Activated naive CD8-positive, alpha-beta T cell (primary cell): ENCODE measurements at regions not wholly inside any gene's neighbourhood (a gene's known extent, or its start where the extent isn't known, plus 50 kb on each side); places are given as distances from the start of the nearest gene placed in this dataset.

Source experiments
- H3K27ac Mint-ChIP-seq: one replicate; pipeline ENCODE4 v1.8.0; 2021; ENCODE audit warnings: mixed read lengths
- H3K27me3 Mint-ChIP-seq: one replicate; pipeline ENCODE4 v1.8.0; 2021; ENCODE audit warnings: mixed read lengths
- H3K36me3 Mint-ChIP-seq: one replicate; pipeline ENCODE4 v1.8.0; 2021; ENCODE audit warnings: mixed read lengths
- H3K4me1 Mint-ChIP-seq: one replicate; pipeline ENCODE4 v1.8.0; 2021; ENCODE audit warnings: low read depth, mixed read lengths
- H3K4me3 Mint-ChIP-seq: one replicate; pipeline ENCODE4 v1.8.0; 2021; ENCODE audit warnings: mild to moderate bottlenecking, mixed read lengths
- H3K9me3 Mint-ChIP-seq: one replicate; pipeline ENCODE4 v1.8.0; 2021; ENCODE audit warnings: low read depth, mixed read lengths

GRCh38 chr10:124259139-124259825 is 159.4 kb downstream of the OAT start:
- H3K27ac Mint-ChIP-seq = no peak overlapping the region

GRCh38 chr10:124257781-124258180 is 160.9 kb downstream of the OAT start:
- Mint-ChIP-seq H3K27ac (no peak overlapping the region), H3K36me3 (no peaks in the 10 kb centered on the region), H3K9me3 (no peaks in the 10 kb centered on the region), H3K4me3 (no peak overlapping the region), H3K4me1 (no peaks in the 10 kb centered on the region), H3K27me3 (no peaks in the 10 kb centered on the region)

More at GRCh38 chr10:124259139-124259825, 159.4 kb downstream of the OAT start:
- Mint-ChIP-seq H3K4me3 (no peak overlapping the region), H3K36me3 (no peaks in the 10 kb centered on the region), H3K4me1 (no peaks in the 10 kb centered on the region), H3K9me3 (no peaks in the 10 kb centered on the region), H3K27me3 (no peaks in the 10 kb centered on the region)

DNA sequence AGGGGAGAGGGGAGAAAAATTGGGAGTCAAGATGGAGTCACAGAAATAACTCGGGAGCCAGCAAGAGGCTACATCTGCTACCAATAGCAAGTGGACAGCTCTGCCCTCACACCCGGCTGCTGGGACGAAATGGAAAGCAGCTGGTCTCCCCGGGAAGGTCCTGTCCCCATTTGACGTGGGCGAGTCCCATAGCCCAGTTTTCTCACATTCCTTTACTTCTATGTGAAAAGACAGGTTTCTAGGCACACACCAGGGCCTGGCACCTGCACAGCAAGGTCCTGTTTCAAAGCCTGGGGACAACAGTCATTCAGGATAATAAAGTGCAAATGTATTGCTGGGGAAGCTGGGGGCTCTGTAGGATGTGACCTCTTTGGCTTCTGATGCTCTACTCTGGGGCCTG is 162.6 kb downstream of the OAT start:
- Mint-ChIP-seq H3K4me1 (no peaks in the 10 kb centered on the region), H3K27me3 (no peaks in the 10 kb centered on the region), H3K27ac (no peak overlapping the region), H3K9me3 (no peaks in the 10 kb centered on the region), H3K36me3 (no peaks in the 10 kb centered on the region), H3K4me3 (no peak overlapping the region)

GRCh38 chr10:124255556-124255955 is 162.2 kb upstream of the CHST15 start:
- Mint-ChIP-seq H3K4me3 (no peak overlapping the region), H3K27ac (no peak overlapping the region), H3K4me1 (no peaks in the 10 kb centered on the region), H3K36me3 (no peaks in the 10 kb centered on the region), H3K9me3 (no peaks in the 10 kb centered on the region), H3K27me3 (no peaks in the 10 kb centered on the region)

DNA sequence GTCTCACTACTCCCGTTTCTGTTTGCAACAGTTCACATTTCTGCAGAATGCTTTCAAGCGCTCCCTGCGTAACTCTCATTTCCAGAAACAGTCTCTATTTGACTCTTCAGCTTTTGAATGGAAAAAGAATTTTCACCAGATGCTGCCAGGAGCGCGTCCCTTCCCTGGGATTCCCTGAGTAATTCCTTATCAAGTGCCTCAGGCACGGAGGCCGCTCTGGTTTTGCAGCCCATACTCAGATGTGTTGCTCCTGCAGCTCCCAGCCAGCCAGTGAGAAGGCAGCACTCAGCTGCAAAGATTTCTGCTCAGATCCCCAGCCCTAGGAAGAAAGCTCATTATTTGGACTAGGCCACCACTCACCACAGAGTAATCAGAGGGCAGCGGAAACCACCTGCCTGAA is 161.1 kb upstream of the CHST15 start:
- H3K27me3 Mint-ChIP-seq = no peaks in the 10 kb centered on the region
- H3K4me3 Mint-ChIP-seq = no peak overlapping the region
- no peaks in the 10 kb centered on the region for H3K36me3 Mint-ChIP-seq
- no peak overlapping the region for H3K27ac Mint-ChIP-seq
- no peaks in the 10 kb centered on the region for H3K4me1 Mint-ChIP-seq
- H3K9me3 Mint-ChIP-seq = no peaks in the 10 kb centered on the region

DNA sequence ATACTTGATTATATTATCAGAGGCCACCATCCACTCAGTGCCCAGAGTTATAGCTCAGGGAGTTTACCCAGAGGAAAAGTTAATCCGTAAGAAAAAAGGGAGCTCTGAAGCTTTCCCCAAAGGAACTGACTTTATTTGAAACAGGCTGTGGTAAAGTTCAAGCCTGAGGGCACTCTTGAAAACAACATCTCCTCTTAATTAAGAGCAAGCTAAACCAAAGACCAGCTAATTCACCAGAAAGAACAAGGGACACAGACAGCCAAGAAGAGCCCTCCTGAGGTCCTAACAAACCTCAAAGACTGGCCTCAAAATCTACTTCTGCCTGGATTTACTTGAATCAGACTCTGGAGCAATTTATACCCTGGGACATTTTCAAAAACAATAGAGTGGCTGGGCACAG is 159.6 kb upstream of the CHST15 start:
- H3K9me3 Mint-ChIP-seq = no peaks in the 10 kb centered on the region
- H3K27ac Mint-ChIP-seq = no peak overlapping the region
- H3K36me3 Mint-ChIP-seq = no peaks in the 10 kb centered on the region
- H3K27me3 Mint-ChIP-seq = peaks cover 1% of the 10 kb centered on the region
- no peak overlapping the region for H3K4me3 Mint-ChIP-seq
- no peaks in the 10 kb centered on the region for H3K4me1 Mint-ChIP-seq

GRCh38 chr10:124252097-124252715 is 158.8 kb upstream of the CHST15 start:
- H3K9me3 Mint-ChIP-seq = no peaks in the 10 kb centered on the region
- H3K36me3 Mint-ChIP-seq = no peaks in the 10 kb centered on the region
- H3K4me1 Mint-ChIP-seq = no peaks in the 10 kb centered on the region
- peaks cover 1% of the 10 kb centered on the region for H3K27me3 Mint-ChIP-seq
- H3K4me3 Mint-ChIP-seq = no peak overlapping the region
- H3K27ac Mint-ChIP-seq = no peak overlapping the region

GRCh38 chr10:124251317-124252065 is 158.1 kb upstream of the CHST15 start:
- Mint-ChIP-seq H3K36me3 (no peaks in the 10 kb centered on the region), H3K27me3 (peaks cover 1% of the 10 kb centered on the region), H3K4me3 (no peak overlapping the region), H3K4me1 (no peaks in the 10 kb centered on the region), H3K9me3 (no peaks in the 10 kb centered on the region), H3K27ac (no peak overlapping the region)

- Mint-ChIP-seq H3K27ac (no peak overlapping the region), H3K4me3 (no peak overlapping the region), H3K4me1 (no peaks in the 10 kb centered on the region), H3K27me3 (peaks cover 1% of the 10 kb centered on the region), H3K36me3 (no peaks in the 10 kb centered on the region), H3K9me3 (no peaks in the 10 kb centered on the region)
Measured at GRCh38 chr10:124250506-124250905, 157.1 kb upstream of the CHST15 start.

GRCh38 chr10:124249812-124250432 is 156.5 kb upstream of the CHST15 start:
- Mint-ChIP-seq H3K9me3 (no peaks in the 10 kb centered on the region), H3K4me3 (no peak overlapping the region), H3K4me1 (no peaks in the 10 kb centered on the region), H3K27ac (no peak overlapping the region), H3K36me3 (no peaks in the 10 kb centered on the region), H3K27me3 (peaks cover 1% of the 10 kb centered on the region)

DNA sequence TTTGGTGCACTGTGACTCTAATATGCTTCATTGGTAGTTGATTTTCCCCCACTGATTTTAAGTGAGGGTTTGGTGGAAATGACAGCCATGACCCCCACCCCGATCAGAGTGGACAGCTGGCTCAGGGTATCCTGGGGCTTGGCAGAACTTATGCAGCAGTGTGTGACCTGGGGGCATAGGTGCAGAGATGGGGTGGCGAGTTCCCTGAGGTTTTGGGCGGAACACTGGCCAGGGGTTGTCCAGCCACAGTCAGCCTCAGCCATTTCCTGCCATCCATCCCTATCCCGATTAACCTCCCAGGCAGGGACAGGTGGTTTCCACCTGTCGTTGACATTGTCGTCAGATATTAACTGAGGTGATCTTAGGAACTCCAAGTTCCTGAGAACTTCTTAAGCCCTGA is 155.8 kb upstream of the CHST15 start:
- H3K36me3 Mint-ChIP-seq = no peaks in the 10 kb centered on the region
- no peak overlapping the region for H3K4me3 Mint-ChIP-seq
- peaks cover 1% of the 10 kb centered on the region for H3K27me3 Mint-ChIP-seq
- no peak overlapping the region for H3K27ac Mint-ChIP-seq
- H3K9me3 Mint-ChIP-seq = no peaks in the 10 kb centered on the region
- H3K4me1 Mint-ChIP-seq = no peaks in the 10 kb centered on the region

GRCh38 chr10:124248056-124249045 is 155.0 kb upstream of the CHST15 start:
- Mint-ChIP-seq H3K9me3 (no peaks in the 10 kb centered on the region), H3K36me3 (no peaks in the 10 kb centered on the region), H3K27me3 (peaks cover 1% of the 10 kb centered on the region), H3K27ac (no peak overlapping the region), H3K4me3 (no peak overlapping the region), H3K4me1 (no peaks in the 10 kb centered on the region)

- H3K27ac Mint-ChIP-seq = no peak overlapping the region
- H3K4me3 Mint-ChIP-seq = no peak overlapping the region
- H3K4me1 Mint-ChIP-seq = no peaks in the 10 kb centered on the region
- no peaks in the 10 kb centered on the region for H3K9me3 Mint-ChIP-seq
- no peaks in the 10 kb centered on the region for H3K36me3 Mint-ChIP-seq
- H3K27me3 Mint-ChIP-seq = peaks cover 1% of the 10 kb centered on the region
Measured at GRCh38 chr10:124245806-124246440, 152.5 kb upstream of the CHST15 start.

- no peak overlapping the region for H3K27ac Mint-ChIP-seq
- peaks cover 1% of the 10 kb centered on the region for H3K27me3 Mint-ChIP-seq
- H3K9me3 Mint-ChIP-seq = no peaks in the 10 kb centered on the region
- H3K36me3 Mint-ChIP-seq = no peaks in the 10 kb centered on the region
- H3K4me1 Mint-ChIP-seq = no peaks in the 10 kb centered on the region
- no peak overlapping the region for H3K4me3 Mint-ChIP-seq
Measured at GRCh38 chr10:124245191-124245590, 151.8 kb upstream of the CHST15 start.
